ENCODE measurements at regions not wholly inside any gene's neighbourhood (a gene's known extent, or its start where the extent isn't known, plus 50 kb on each side); places are given as distances from the start of the nearest gene placed in this dataset.

- peaks cover 4% of the 10 kb centered on the region for H3K4me1 ChIP-seq
Observed at GRCh38 chr11:80162387-80162786, 721.6 kb upstream of the TENM4 start.

GRCh38 chr11:80157447-80157846, 716.6 kb upstream of the TENM4 start:
- Histone ChIP-seq H3K27ac (no peak overlapping the region), H3K36me3 (no peaks in the 10 kb centered on the region)
- no peaks in the 10 kb centered on the region for H3K27me3 Mint-ChIP-seq (ENCODE audit: insufficient read depth, low read depth)

More at GRCh38 chr11:80162387-80162786, 721.6 kb upstream of the TENM4 start:
- Mint-ChIP-seq H3K36me3 (no peaks in the 10 kb centered on the region), H3K4me3 (no peak overlapping the region), H3K9me3 (no peaks in the 10 kb centered on the region), H3K4me1 (peaks cover 4% of the 10 kb centered on the region), H3K27ac (no peak overlapping the region), H3K27me3 (ENCODE audit: insufficient read depth, low read depth) (no peaks in the 10 kb centered on the region)
- Histone ChIP-seq H3K9ac (no peak overlapping the region), H3K79me2 (ENCODE audit: low read depth) (no peaks in the 10 kb centered on the region), H4K20me1 (ENCODE audit: low read depth) (no peaks in the 10 kb centered on the region), H3K9me3 (ENCODE audit: low read depth) (no peaks in the 10 kb centered on the region), H3F3A (ENCODE audit: low read depth) (no peaks in the 10 kb centered on the region), H3K27ac (no peak overlapping the region), H3K4me3 (no peak overlapping the region), H2AFZ (replicated peaks) (no peak overlapping the region), H3K27me3 (no peaks in the 10 kb centered on the region), H3K4me2 (no peak overlapping the region), H3K36me3 (no peaks in the 10 kb centered on the region)
- TF ChIP-seq EZH2 (IDR thresholded peaks at IDR 0.05) (no peak), CTCF (IDR thresholded peaks at IDR 0.05) (no peak), EZH2phosphoT487 (IDR thresholded peaks at IDR 0.05) (no peak)
- no peak for DNase-seq (ENCODE audit: low spot score)

GRCh38 chr11:80156062-80156461, 715.2 kb upstream of the TENM4 start:
- Histone ChIP-seq H2AFZ (replicated peaks) (no peak overlapping the region), H3K27me3 (no peaks in the 10 kb centered on the region), H3K27ac (no peak overlapping the region), H3K4me3 (no peak overlapping the region), H3K4me2 (no peak overlapping the region), H3K36me3 (no peaks in the 10 kb centered on the region), H3K4me1 (no peaks in the 10 kb centered on the region), H3K9ac (no peak overlapping the region), H3K9me3 (ENCODE audit: low read depth) (no peaks in the 10 kb centered on the region), H3F3A (ENCODE audit: low read depth) (no peaks in the 10 kb centered on the region), H4K20me1 (ENCODE audit: low read depth) (no peaks in the 10 kb centered on the region), H3K79me2 (ENCODE audit: low read depth) (no peaks in the 10 kb centered on the region)
- Mint-ChIP-seq H3K27me3 (ENCODE audit: insufficient read depth, low read depth) (no peaks in the 10 kb centered on the region), H3K4me3 (no peak overlapping the region), H3K4me1 (no peaks in the 10 kb centered on the region), H3K36me3 (no peaks in the 10 kb centered on the region), H3K9me3 (no peaks in the 10 kb centered on the region), H3K27ac (no peak overlapping the region)
- TF ChIP-seq EZH2 (IDR thresholded peaks at IDR 0.05) (no peak), EZH2phosphoT487 (IDR thresholded peaks at IDR 0.05) (no peak), CTCF (IDR thresholded peaks at IDR 0.05) (no peak)
- no peak for DNase-seq (ENCODE audit: low spot score)

More at GRCh38 chr11:80157447-80157846, 716.6 kb upstream of the TENM4 start:
- H3K9me3 ChIP-seq (ENCODE audit: low read depth): no peaks in the 10 kb centered on the region
- no peaks in the 10 kb centered on the region for H4K20me1 ChIP-seq (ENCODE audit: low read depth)
- Mint-ChIP-seq H3K4me3 (no peak overlapping the region), H3K36me3 (no peaks in the 10 kb centered on the region), H3K9me3 (no peaks in the 10 kb centered on the region), H3K27ac (no peak overlapping the region), H3K4me1 (no peaks in the 10 kb centered on the region)
- H3K9ac ChIP-seq: no peak overlapping the region
- no peaks in the 10 kb centered on the region for H3K27me3 ChIP-seq
- DNase-seq (ENCODE audit: low spot score): no peak
- no peaks in the 10 kb centered on the region for H3K4me1 ChIP-seq
- TF ChIP-seq EZH2phosphoT487 (IDR thresholded peaks at IDR 0.05) (no peak), CTCF (IDR thresholded peaks at IDR 0.05) (no peak), EZH2 (IDR thresholded peaks at IDR 0.05) (no peak)
- H3K79me2 ChIP-seq (ENCODE audit: low read depth): no peaks in the 10 kb centered on the region
- no peak overlapping the region for H2AFZ ChIP-seq (replicated peaks)
- H3K4me3 ChIP-seq: no peak overlapping the region
- no peak overlapping the region for H3K4me2 ChIP-seq
- H3F3A ChIP-seq (ENCODE audit: low read depth): no peaks in the 10 kb centered on the region

Measured in neural progenitor cell (in vitro differentiated cells).